Non-pigmented ciliary epithelial cell (primary cell): ENCODE measurements at regions not wholly inside any gene's neighbourhood (a gene's known extent, or its start where the extent isn't known, plus 50 kb on each side); places are given as distances from the start of the nearest gene placed in this dataset.

Experiments
- DNase-seq: peaks from one replicate; pipeline ENCODE4 v3.0.0-alpha.2; 2010; ENCODE audit warnings: low read depth

- no peak for DNase-seq
Observed at GRCh38 chr2:64317707-64318475, 136.1 kb upstream of the LGALSL start.

- DNase-seq, result no peak
Observed at GRCh38 chr2:64318476-64318748, 135.6 kb upstream of the LGALSL start.

GRCh38 chr2:64319896-64320295 is 134.1 kb upstream of the LGALSL start:
- no peak for DNase-seq

- DNase-seq, result no peak
Observed at GRCh38 chr2:64322433-64322832, 131.5 kb upstream of the LGALSL start.

GRCh38 chr2:64323197-64323596 is 130.8 kb upstream of the LGALSL start:
- no peak for DNase-seq

GRCh38 chr2:64324746-64325410 is 129.1 kb upstream of the LGALSL start:
- no peak for DNase-seq

GRCh38 chr2:64325477-64325851 is 128.5 kb upstream of the LGALSL start:
- DNase-seq, result no peak

- DNase-seq, result no peak
Observed at GRCh38 chr2:64325852-64326577, 127.9 kb upstream of the LGALSL start.

- no peak for DNase-seq
Observed at GRCh38 chr2:64326578-64327050, 127.3 kb upstream of the LGALSL start.

- DNase-seq, result no peak
Observed at GRCh38 chr2:64327129-64327509, 126.8 kb upstream of the LGALSL start.

GRCh38 chr2:64327510-64328414 is 126.2 kb upstream of the LGALSL start:
- DNase-seq, result no peak

GRCh38 chr2:64328415-64328722 is 125.6 kb upstream of the LGALSL start:
- no peak for DNase-seq

GRCh38 chr2:64328756-64329155 is 125.2 kb upstream of the LGALSL start:
- no peak for DNase-seq

- no peak for DNase-seq
Observed at GRCh38 chr2:64329848-64330247, 124.1 kb upstream of the LGALSL start.

- peak; percentile 42 for DNase-seq
Observed at GRCh38 chr2:64330281-64331113, 123.5 kb upstream of the LGALSL start.

GRCh38 chr2:64331114-64331645 is 122.8 kb upstream of the LGALSL start:
- DNase-seq, result no peak

- no peak for DNase-seq
Observed at GRCh38 chr2:64331849-64332699, 121.9 kb upstream of the LGALSL start.

- no peak for DNase-seq
Observed at GRCh38 chr2:64336171-64336570, 117.8 kb upstream of the LGALSL start.

GRCh38 chr2:64337314-64337713 is 116.6 kb upstream of the LGALSL start:
- no peak for DNase-seq

GRCh38 chr2:64338108-64338507 is 115.9 kb upstream of the LGALSL start:
- DNase-seq, result no peak
